ENCODE measurements at regions not wholly inside any gene's neighbourhood (a gene's known extent, or its start where the extent isn't known, plus 50 kb on each side); places are given as distances from the start of the nearest gene placed in this dataset.

DNA sequence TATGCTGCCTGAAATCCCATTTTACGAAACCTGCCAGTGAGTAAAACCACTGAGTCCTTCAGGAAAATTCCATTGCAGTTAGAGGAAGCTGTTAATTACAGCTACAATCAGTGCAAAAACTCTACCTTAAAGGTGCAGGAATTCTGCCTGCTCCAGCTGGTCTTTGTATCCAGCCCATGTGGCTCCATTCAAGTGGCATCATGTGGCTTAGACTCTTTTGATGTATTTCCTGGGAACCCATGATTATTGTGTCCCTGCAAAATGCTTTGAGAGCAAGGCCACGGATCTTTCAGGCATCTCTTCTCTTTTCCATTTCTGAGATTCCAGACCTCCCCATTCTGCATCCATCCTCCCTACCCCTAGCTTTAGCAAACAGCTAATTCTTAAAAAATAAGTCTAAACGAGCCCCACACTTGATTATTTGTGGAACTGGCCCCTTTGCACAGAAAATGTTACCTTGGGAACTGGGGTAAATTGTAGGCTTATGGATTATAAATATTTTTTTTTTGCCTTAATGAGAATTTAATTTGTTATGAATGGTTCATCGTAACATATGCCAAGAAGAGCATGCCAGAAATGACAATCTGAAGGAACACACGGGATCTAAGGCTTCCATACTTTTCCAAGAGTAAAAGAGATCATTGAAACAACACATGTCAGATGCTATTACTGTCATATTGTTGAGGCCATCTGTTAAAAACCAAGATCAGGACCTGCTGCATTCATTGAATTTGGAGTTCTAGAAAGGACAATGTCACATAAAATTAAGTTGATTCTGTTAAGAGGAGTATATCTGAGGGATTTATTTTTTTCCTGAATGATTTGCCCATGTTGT, 144.6 kb downstream of the TPH2 start:
- Histone ChIP-seq H3K4me1 (ENCODE audit: insufficient read depth, low read length) (no peaks in the 10 kb centered on the region), H3K4me2 (ENCODE audit: low read depth, low read length) (no peak overlapping the region), H3K9me3 (ENCODE audit: low read length) (no peaks in the 10 kb centered on the region), H3K27me3 (ENCODE audit: control insufficient read depth in 1 of 2, insufficient read depth in 2 of 2, low read length in 2 of 2) (no peaks in the 10 kb centered on the region; a peak in 1 of 5 replicates), H3K9ac (ENCODE audit: insufficient read depth, low read depth, low read length) (no peak overlapping the region), H4K20me1 (ENCODE audit: insufficient read depth, low read length) (no peaks in the 10 kb centered on the region), H2AFZ (ENCODE audit: low read length) (no peak overlapping the region), H3K79me2 (ENCODE audit: insufficient read depth, low read length) (no peaks in the 10 kb centered on the region), H3K27ac (ENCODE audit: extremely low read length, insufficient read depth, low read length) (no peak overlapping the region), H3K4me3 (replicated peaks in 1 of 3; ENCODE audit: insufficient read depth in 1 of 3, low read depth in 2 of 3, low read length in 3 of 3) (no peak overlapping the region), H3K36me3 (replicated peaks in 1 of 2; ENCODE audit: control insufficient read depth in 1 of 2, insufficient read depth in 2 of 2, low read length in 2 of 2) (no peaks in the 10 kb centered on the region)
- no peak for ATAC-seq
- CTCF ChIA-PET (ENCODE audit: low intra/inter-chr PET ratio, low total read pairs), result no interaction called here
- FAIRE-seq, result no peak
- no peak for DNase-seq (ENCODE audit: low spot score)
- WGBS (ENCODE audit: low lambda C conversion rate), result 12% methylated on average over 5 of the region's 5 CpGs
- BruUV-seq (replicated peaks), result no TSS peak
- intact Hi-C loops (cut with micrococcal nuclease; ENCODE audit: unreplicated experiment) (no loop called here), in situ Hi-C loops (cut with HindIII; ENCODE audit: extremely low pct_ligation_motif_present, low pct_unique_long_range_greater_than_20kb) (no loop called here)
- no peak for TF ChIP-seq ZNF550 (CRISPR knock-in tag; IDR thresholded peaks at IDR 0.05; ENCODE audit: borderline replicate concordance)
- TF ChIP-seq ZNF354B (CRISPR knock-in tag; IDR thresholded peaks at IDR 0.05), result no peak
- no peak for TF ChIP-seq ZNF781 (CRISPR knock-in tag; IDR thresholded peaks at IDR 0.05; ENCODE audit: borderline replicate concordance, not compliant biosample characterization)
- no peak for TF ChIP-seq ZNF441 (CRISPR knock-in tag; IDR thresholded peaks at IDR 0.05; ENCODE audit: borderline replicate concordance)
- no peak for TF ChIP-seq NFRKB (IDR thresholded peaks at IDR 0.05)
- no peak for TF ChIP-seq NAIF1 (CRISPR knock-in tag; IDR thresholded peaks at IDR 0.05; ENCODE audit: borderline replicate concordance)
- TF ChIP-seq ATF7 (IDR thresholded peaks at IDR 0.05), result no peak
- no peak for TF ChIP-seq ATF7 (CRISPR knock-in tag; IDR thresholded peaks at IDR 0.05)
- TF ChIP-seq, protein P1, sequence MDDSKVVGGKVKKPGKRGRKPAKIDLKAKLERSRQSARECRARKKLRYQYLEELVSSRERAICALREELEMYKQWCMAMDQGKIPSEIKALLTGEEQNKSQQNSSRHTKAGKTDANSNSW (CRISPR knock-in tag; IDR thresholded peaks at IDR 0.05; ENCODE audit: borderline replicate concordance), result no peak
- POLR2A ChIA-PET, result no interaction called here

DNA sequence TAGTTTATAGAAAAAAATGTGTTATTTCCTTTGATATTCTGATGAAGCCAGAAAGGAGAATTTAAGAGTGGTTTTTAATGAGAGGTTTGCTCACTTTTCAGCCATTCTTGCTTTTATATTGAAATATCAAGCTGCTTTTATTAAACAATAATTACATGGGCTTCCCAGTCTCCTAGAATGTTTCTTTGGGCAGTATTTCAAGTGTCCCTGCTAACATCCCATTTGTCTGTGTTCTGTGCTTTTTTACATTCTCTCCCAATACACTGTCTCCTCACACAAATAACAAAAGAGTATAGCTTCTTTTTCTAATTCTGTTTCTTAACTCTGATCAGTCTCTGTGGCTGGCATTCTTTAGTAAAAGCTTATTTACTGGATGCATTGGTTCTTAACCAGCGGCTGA, 145.4 kb downstream of the TPH2 start:
- ATAC-seq, result no peak
- H3K27ac ChIP-seq (ENCODE audit: extremely low read length, insufficient read depth, low read length), result no peak overlapping the region
- ChIA-PET POLR2A (no interaction called here), CTCF (ENCODE audit: low intra/inter-chr PET ratio, low total read pairs) (no interaction called here)
- 0% methylated on average over 1 of the region's 1 CpG for WGBS (ENCODE audit: low lambda C conversion rate)
- TF ChIP-seq, protein P2, sequence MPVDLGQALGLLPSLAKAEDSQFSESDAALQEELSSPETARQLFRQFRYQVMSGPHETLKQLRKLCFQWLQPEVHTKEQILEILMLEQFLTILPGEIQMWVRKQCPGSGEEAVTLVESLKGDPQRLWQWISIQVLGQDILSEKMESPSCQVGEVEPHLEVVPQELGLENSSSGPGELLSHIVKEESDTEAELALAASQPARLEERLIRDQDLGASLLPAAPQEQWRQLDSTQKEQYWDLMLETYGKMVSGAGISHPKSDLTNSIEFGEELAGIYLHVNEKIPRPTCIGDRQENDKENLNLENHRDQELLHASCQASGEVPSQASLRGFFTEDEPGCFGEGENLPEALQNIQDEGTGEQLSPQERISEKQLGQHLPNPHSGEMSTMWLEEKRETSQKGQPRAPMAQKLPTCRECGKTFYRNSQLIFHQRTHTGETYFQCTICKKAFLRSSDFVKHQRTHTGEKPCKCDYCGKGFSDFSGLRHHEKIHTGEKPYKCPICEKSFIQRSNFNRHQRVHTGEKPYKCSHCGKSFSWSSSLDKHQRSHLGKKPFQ (CRISPR knock-in tag; IDR thresholded peaks at IDR 0.05; ENCODE audit: insufficient replicate concordance), result no peak
- no peak for TF ChIP-seq HOXA3 (CRISPR knock-in tag; IDR thresholded peaks at IDR 0.05)
- TF ChIP-seq, protein P3, sequence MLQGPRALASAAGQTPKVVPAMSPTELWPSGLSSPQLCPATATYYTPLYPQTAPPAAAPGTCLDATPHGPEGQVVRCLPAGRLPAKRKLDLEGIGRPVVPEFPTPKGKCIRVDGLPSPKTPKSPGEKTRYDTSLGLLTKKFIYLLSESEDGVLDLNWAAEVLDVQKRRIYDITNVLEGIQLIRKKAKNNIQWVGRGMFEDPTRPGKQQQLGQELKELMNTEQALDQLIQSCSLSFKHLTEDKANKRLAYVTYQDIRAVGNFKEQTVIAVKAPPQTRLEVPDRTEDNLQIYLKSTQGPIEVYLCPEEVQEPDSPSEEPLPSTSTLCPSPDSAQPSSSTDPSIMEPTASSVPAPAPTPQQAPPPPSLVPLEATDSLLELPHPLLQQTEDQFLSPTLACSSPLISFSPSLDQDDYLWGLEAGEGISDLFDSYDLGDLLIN (CRISPR knock-in tag; IDR thresholded peaks at IDR 0.05; ENCODE audit: borderline replicate concordance), result no peak
- TF ChIP-seq KDM2A (CRISPR knock-in tag; IDR thresholded peaks at IDR 0.05; ENCODE audit: borderline replicate concordance, low read depth), result no peak
- in situ Hi-C loops (cut with HindIII; ENCODE audit: extremely low pct_ligation_motif_present, low pct_unique_long_range_greater_than_20kb) (no loop called here), intact Hi-C loops (cut with micrococcal nuclease; ENCODE audit: unreplicated experiment) (no loop called here)
- no peak for DNase-seq (ENCODE audit: low spot score)
- no peak overlapping the region for H3K9ac ChIP-seq (ENCODE audit: insufficient read depth, low read depth, low read length)
- no peaks in the 10 kb centered on the region for H3K36me3 ChIP-seq (replicated peaks in 1 of 2; ENCODE audit: control insufficient read depth in 1 of 2, insufficient read depth in 2 of 2, low read length in 2 of 2)
- H2AFZ ChIP-seq (ENCODE audit: low read length), result no peak overlapping the region
- BruUV-seq (replicated peaks), result no TSS peak
- H3K4me3 ChIP-seq (replicated peaks in 1 of 3; ENCODE audit: insufficient read depth in 1 of 3, low read depth in 2 of 3, low read length in 3 of 3), result no peak overlapping the region
- no peaks in the 10 kb centered on the region for H3K79me2 ChIP-seq (ENCODE audit: insufficient read depth, low read length)
- no peaks in the 10 kb centered on the region for H4K20me1 ChIP-seq (ENCODE audit: insufficient read depth, low read length)
- H3K9me3 ChIP-seq (ENCODE audit: low read length), result no peaks in the 10 kb centered on the region
- H3K27me3 ChIP-seq (ENCODE audit: control insufficient read depth in 1 of 2, insufficient read depth in 2 of 2, low read length in 2 of 2), result no peaks in the 10 kb centered on the region; a peak in 1 of 5 replicates
- H3K4me1 ChIP-seq (ENCODE audit: insufficient read depth, low read length), result no peaks in the 10 kb centered on the region
- FAIRE-seq, result no peak
- no peak overlapping the region for H3K4me2 ChIP-seq (ENCODE audit: low read depth, low read length)

All from HepG2 (cell line).